Hepatocyte (in vitro differentiated cells): ENCODE measurements at regions not wholly inside any gene's neighbourhood (a gene's known extent, or its start where the extent isn't known, plus 50 kb on each side); places are given as distances from the start of the nearest gene placed in this dataset.

ENCODE experiments used
- EZH2 ChIP-seq: fragments of 200-600 bp; sonication (generic); IDR thresholded peaks from 2 replicates; pipeline ENCODE4 v1.6.1; 2016; ENCODE audit warnings: antibody characterized with exemption, mild to moderate bottlenecking, borderline replicate concordance
- EZH2phosphoT487 ChIP-seq: fragments of 200-600 bp; sonication (generic); IDR thresholded peaks from one replicate; pipeline ENCODE4 v1.6.1; 2018; ENCODE audit warnings: antibody characterized with exemption, mild to moderate bottlenecking, low read depth, moderate library complexity; ENCODE audit not compliant: unreplicated experiment, severe bottlenecking
- TF ChIP-seq, protein P1 (sequence below): fragments of 200-600 bp; sonication (generic); IDR thresholded peaks from 2 replicates; pipeline ENCODE4 v1.5.1; 2016; ENCODE audit warnings: antibody characterized with exemption, mild to moderate bottlenecking; ENCODE audit not compliant: poor library complexity

DNA sequence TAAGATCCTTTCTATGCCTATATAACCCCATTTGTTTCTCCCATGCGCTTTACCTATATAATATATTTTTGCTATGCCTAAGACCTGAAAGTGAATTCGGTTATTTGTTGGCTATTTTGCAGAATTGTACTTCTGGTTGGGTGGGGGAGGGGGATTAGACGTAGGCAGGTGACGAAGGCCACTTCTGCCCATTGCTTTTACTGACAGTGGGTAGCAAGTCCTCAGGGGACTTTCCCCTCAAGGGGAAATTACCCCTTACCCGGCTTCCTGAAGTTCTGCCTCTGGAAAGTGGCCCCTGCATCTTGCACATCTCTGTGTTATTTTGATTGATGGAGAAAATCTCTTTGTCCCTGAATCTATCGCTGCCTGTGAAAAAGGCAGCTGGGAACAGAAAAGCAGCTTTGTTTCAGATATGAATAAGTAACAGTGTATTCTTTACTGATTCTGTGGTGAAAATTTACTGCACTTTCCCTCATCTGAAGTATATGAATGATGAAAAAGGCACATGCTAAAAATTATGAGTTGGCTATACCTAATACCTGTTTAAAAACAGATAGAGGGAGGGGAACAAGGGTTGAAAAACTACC, 133.9 kb downstream of the UTRN start:
- TF ChIP-seq EZH2 (no peak), EZH2phosphoT487 (no peak)
- TF ChIP-seq, protein P1, sequence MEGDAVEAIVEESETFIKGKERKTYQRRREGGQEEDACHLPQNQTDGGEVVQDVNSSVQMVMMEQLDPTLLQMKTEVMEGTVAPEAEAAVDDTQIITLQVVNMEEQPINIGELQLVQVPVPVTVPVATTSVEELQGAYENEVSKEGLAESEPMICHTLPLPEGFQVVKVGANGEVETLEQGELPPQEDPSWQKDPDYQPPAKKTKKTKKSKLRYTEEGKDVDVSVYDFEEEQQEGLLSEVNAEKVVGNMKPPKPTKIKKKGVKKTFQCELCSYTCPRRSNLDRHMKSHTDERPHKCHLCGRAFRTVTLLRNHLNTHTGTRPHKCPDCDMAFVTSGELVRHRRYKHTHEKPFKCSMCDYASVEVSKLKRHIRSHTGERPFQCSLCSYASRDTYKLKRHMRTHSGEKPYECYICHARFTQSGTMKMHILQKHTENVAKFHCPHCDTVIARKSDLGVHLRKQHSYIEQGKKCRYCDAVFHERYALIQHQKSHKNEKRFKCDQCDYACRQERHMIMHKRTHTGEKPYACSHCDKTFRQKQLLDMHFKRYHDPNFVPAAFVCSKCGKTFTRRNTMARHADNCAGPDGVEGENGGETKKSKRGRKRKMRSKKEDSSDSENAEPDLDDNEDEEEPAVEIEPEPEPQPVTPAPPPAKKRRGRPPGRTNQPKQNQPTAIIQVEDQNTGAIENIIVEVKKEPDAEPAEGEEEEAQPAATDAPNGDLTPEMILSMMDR, result no peak
